ENCODE measurements at regions not wholly inside any gene's neighbourhood (a gene's known extent, or its start where the extent isn't known, plus 50 kb on each side); places are given as distances from the start of the nearest gene placed in this dataset.

GRCh38 chr13:32881074-32881776 lies 135.0 kb upstream of the KL start:
- H3K4me1 Mint-ChIP-seq: no peaks in the 10 kb centered on the region
- no peaks in the 10 kb centered on the region for H3K36me3 ChIP-seq (ENCODE audit: control insufficient read depth in 2 of 2, extremely low read depth in 1 of 2, insufficient read depth in 1 of 2, low read length in 1 of 2)
- H3K4me3 ChIP-seq (ENCODE audit: control insufficient read depth in 1 of 2, extremely low read depth in 1 of 2, low read length in 1 of 2): no peak overlapping the region
- H3K9me3 ChIP-seq: no peaks in the 10 kb centered on the region
- H3K27me3 ChIP-seq (replicated peaks in 1 of 2; ENCODE audit: control insufficient read depth in 2 of 2, extremely low read depth in 1 of 2, insufficient read depth in 2 of 2, low read length in 1 of 2): no peaks in the 10 kb centered on the region
- DNase-seq (no peak), ATAC-seq (replicated peaks in 1 of 4) (no peak)
- H3K27ac ChIP-seq (ENCODE audit: low read length): no peak overlapping the region
- H3K36me3 Mint-ChIP-seq: no peaks in the 10 kb centered on the region
- no peaks in the 10 kb centered on the region for H3K4me1 ChIP-seq (ENCODE audit: control insufficient read depth in 1 of 2, extremely low read depth in 1 of 2, insufficient read depth in 2 of 2, low read length in 2 of 2)
- 54% methylated on average over 2 of the region's 2 CpGs for WGBS (ENCODE audit: insufficient coverage)
- ChIA-PET CTCF (no interaction called here), POLR2A (no interaction called here)
- peaks cover 0 to 4% (median 0%) of the 10 kb centered on the region in 3 donors for H3K9me3 Mint-ChIP-seq
- H3K27me3 Mint-ChIP-seq: peaks cover 0 to 3% of the 10 kb centered on the region in 2 donors
- no peak overlapping the region for H3K27ac Mint-ChIP-seq
- H3K4me3 Mint-ChIP-seq: no peak overlapping the region

- no peaks in the 10 kb centered on the region for H3K4me1 ChIP-seq (ENCODE audit: control insufficient read depth in 1 of 2, extremely low read depth in 1 of 2, insufficient read depth in 2 of 2, low read length in 2 of 2)
- POLR2A ChIA-PET: no interaction called here
- no peaks in the 10 kb centered on the region for H3K4me1 Mint-ChIP-seq
- CTCF ChIA-PET: no interaction called here
- peaks cover 0 to 3% of the 10 kb centered on the region in 2 donors for H3K27me3 Mint-ChIP-seq
- no peak overlapping the region for H3K27ac ChIP-seq (ENCODE audit: low read length)
- no peaks in the 10 kb centered on the region for H3K36me3 Mint-ChIP-seq
- H3K27me3 ChIP-seq (replicated peaks in 1 of 2; ENCODE audit: control insufficient read depth in 2 of 2, extremely low read depth in 1 of 2, insufficient read depth in 2 of 2, low read length in 1 of 2): no peaks in the 10 kb centered on the region
- H3K27ac Mint-ChIP-seq: no peak overlapping the region
- no peak overlapping the region for H3K4me3 Mint-ChIP-seq
- no peak for ATAC-seq (replicated peaks in 1 of 4)
- DNase-seq: no peak
- H3K9me3 ChIP-seq: no peaks in the 10 kb centered on the region
- WGBS (ENCODE audit: insufficient coverage): 100% methylated on average over 1 of the region's 2 CpGs
- peaks cover 0 to 4% (median 2%) of the 10 kb centered on the region in 3 donors for H3K9me3 Mint-ChIP-seq
- no peak overlapping the region for H3K4me3 ChIP-seq (ENCODE audit: control insufficient read depth in 1 of 2, extremely low read depth in 1 of 2, low read length in 1 of 2)
- no peaks in the 10 kb centered on the region for H3K36me3 ChIP-seq (ENCODE audit: control insufficient read depth in 2 of 2, extremely low read depth in 1 of 2, insufficient read depth in 1 of 2, low read length in 1 of 2)
Measured at GRCh38 chr13:32881777-32882145, 134.5 kb upstream of the KL start.

- Mint-ChIP-seq H3K4me1 (no peaks in the 10 kb centered on the region), H3K36me3 (no peaks in the 10 kb centered on the region), H3K9me3 (peaks cover 4 to 8% (median 5%) of the 10 kb centered on the region in 3 donors), H3K4me3 (no peak overlapping the region), H3K27ac (no peak overlapping the region), H3K27me3 (peaks cover 0 to 3% of the 10 kb centered on the region in 2 donors)
- POLR2A ChIA-PET: no interaction called here
- no peaks in the 10 kb centered on the region for H3K4me1 ChIP-seq (ENCODE audit: control insufficient read depth in 1 of 2, extremely low read depth in 1 of 2, insufficient read depth in 2 of 2, low read length in 2 of 2)
- ATAC-seq (replicated peaks in 1 of 4) (no peak), DNase-seq (no peak)
- no peak overlapping the region for H3K27ac ChIP-seq (ENCODE audit: low read length)
- H3K4me3 ChIP-seq (ENCODE audit: control insufficient read depth in 1 of 2, extremely low read depth in 1 of 2, low read length in 1 of 2): no peak overlapping the region
- no peaks in the 10 kb centered on the region for H3K27me3 ChIP-seq (replicated peaks in 1 of 2; ENCODE audit: control insufficient read depth in 2 of 2, extremely low read depth in 1 of 2, insufficient read depth in 2 of 2, low read length in 1 of 2)
- H3K9me3 ChIP-seq: no peaks in the 10 kb centered on the region
- no peaks in the 10 kb centered on the region for H3K36me3 ChIP-seq (ENCODE audit: control insufficient read depth in 2 of 2, extremely low read depth in 1 of 2, insufficient read depth in 1 of 2, low read length in 1 of 2)
- CTCF ChIA-PET: no interaction called here
Measured at GRCh38 chr13:32882691-32883090, 133.5 kb upstream of the KL start.

GRCh38 chr13:32883474-32883873 lies 132.7 kb upstream of the KL start:
- no peaks in the 10 kb centered on the region for H3K36me3 ChIP-seq (ENCODE audit: control insufficient read depth in 2 of 2, extremely low read depth in 1 of 2, insufficient read depth in 1 of 2, low read length in 1 of 2)
- peaks cover 4 to 15% (median 11%) of the 10 kb centered on the region in 3 donors for H3K9me3 Mint-ChIP-seq
- H3K4me1 ChIP-seq (ENCODE audit: control insufficient read depth in 1 of 2, extremely low read depth in 1 of 2, insufficient read depth in 2 of 2, low read length in 2 of 2): no peaks in the 10 kb centered on the region
- no peaks in the 10 kb centered on the region for H3K36me3 Mint-ChIP-seq
- no peaks in the 10 kb centered on the region for H3K27me3 ChIP-seq (replicated peaks in 1 of 2; ENCODE audit: control insufficient read depth in 2 of 2, extremely low read depth in 1 of 2, insufficient read depth in 2 of 2, low read length in 1 of 2)
- peaks cover 0 to 3% of the 10 kb centered on the region in 2 donors for H3K27me3 Mint-ChIP-seq
- H3K9me3 ChIP-seq: no peaks in the 10 kb centered on the region
- no peak overlapping the region for H3K4me3 ChIP-seq (ENCODE audit: control insufficient read depth in 1 of 2, extremely low read depth in 1 of 2, low read length in 1 of 2)
- POLR2A ChIA-PET: interaction anchor here in 1 of 2 donors (0.7 kb wide), 1 partner anchor 23 kb away, joined by 4 read pairs; no protein-coding TSS in a partner anchor
- H3K27ac ChIP-seq (ENCODE audit: low read length): no peak overlapping the region
- no peak overlapping the region for H3K4me3 Mint-ChIP-seq
- ATAC-seq (replicated peaks in 1 of 4) (no peak), DNase-seq (no peak)
- CTCF ChIA-PET: no interaction called here
- no CpG with 5 or more reads among the region's 2 CpGs for WGBS (ENCODE audit: insufficient coverage)
- no peaks in the 10 kb centered on the region for H3K4me1 Mint-ChIP-seq
- H3K27ac Mint-ChIP-seq: no peak overlapping the region

DNA sequence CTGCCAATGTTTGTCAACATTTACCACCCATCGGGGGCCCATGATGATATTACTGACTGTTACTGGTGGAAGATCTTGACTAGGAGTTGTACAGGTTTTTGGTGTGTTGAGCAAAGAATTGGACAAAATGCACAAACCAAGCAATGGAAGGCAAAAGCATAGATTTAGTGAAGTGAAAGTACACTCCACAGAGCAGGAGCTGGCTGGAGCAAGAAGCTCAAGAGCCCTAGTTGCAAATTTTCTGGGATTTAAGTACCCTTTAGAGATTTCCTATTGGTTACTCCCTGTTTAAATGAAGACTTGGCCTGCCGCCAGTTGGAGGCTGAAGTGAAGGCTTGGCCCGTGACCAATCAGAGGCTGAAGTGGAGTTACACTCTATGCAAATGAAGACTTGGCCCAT lies 128.6 kb upstream of the KL start:
- no peak overlapping the region for H3K27ac ChIP-seq (ENCODE audit: low read length)
- ChIA-PET POLR2A (interaction anchor here in 1 of 2 donors (0.7 kb wide), 1 partner anchor 8 kb away, joined by 3 read pairs; no protein-coding TSS in a partner anchor), CTCF (no interaction called here)
- Mint-ChIP-seq H3K9me3 (peaks cover 4 to 15% (median 11%) of the 10 kb centered on the region in 3 donors), H3K27me3 (peaks cover 0 to 3% of the 10 kb centered on the region in 2 donors), H3K27ac (no peak overlapping the region), H3K4me3 (no peak overlapping the region), H3K36me3 (no peaks in the 10 kb centered on the region), H3K4me1 (no peaks in the 10 kb centered on the region)
- ATAC-seq (replicated peaks in 1 of 4): no peak
- no peaks in the 10 kb centered on the region for H3K36me3 ChIP-seq (ENCODE audit: control insufficient read depth in 2 of 2, extremely low read depth in 1 of 2, insufficient read depth in 1 of 2, low read length in 1 of 2)
- H3K4me1 ChIP-seq (ENCODE audit: control insufficient read depth in 1 of 2, extremely low read depth in 1 of 2, insufficient read depth in 2 of 2, low read length in 2 of 2): no peaks in the 10 kb centered on the region
- no peaks in the 10 kb centered on the region for H3K9me3 ChIP-seq
- H3K27me3 ChIP-seq (replicated peaks in 1 of 2; ENCODE audit: control insufficient read depth in 2 of 2, extremely low read depth in 1 of 2, insufficient read depth in 2 of 2, low read length in 1 of 2): peaks cover 0 to 3% of the 10 kb centered on the region in 2 experiments
- H3K4me3 ChIP-seq (ENCODE audit: control insufficient read depth in 1 of 2, extremely low read depth in 1 of 2, low read length in 1 of 2): no peak overlapping the region
- DNase-seq: no peak
- WGBS (ENCODE audit: insufficient coverage): no CpG with 5 or more reads among the region's 3 CpGs

DNA sequence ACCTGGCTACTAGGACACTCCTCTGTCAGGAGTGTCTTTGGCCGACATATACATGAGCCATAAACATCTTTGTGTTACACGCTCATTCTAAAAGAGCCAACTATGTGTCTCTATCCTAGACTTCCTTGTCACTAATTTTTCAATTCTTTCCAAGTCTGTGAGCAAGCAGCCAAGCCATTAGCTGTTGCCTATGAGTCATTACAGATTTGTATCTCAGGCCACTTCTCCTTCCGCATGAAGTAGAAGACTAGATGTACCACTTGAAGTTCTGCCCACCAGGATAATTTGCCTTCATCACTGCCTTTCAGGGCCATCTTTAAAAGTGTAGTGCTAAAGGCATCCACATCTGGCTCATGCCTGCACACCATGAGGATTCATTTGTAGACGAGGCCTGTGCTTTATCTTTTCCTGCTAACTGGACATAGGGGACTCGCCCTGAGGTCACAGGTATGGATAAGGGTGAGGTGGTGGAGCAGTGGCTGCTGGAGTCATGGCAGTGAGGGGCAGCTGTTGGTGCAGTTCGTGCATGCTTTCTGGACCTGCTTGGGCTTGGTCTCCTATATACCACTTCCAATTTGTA lies 126.1 kb upstream of the KL start:
- WGBS (ENCODE audit: insufficient coverage): 76% methylated on average over 5 of the region's 6 CpGs
- H3K4me3 Mint-ChIP-seq: no peak overlapping the region
- no peak overlapping the region for H3K27ac Mint-ChIP-seq
- POLR2A ChIA-PET: no interaction called here
- peaks cover 0 to 15% (median 11%) of the 10 kb centered on the region in 3 donors for H3K9me3 Mint-ChIP-seq
- ATAC-seq (replicated peaks in 1 of 4) (no peak), DNase-seq (no peak)
- H3K4me1 Mint-ChIP-seq: no peaks in the 10 kb centered on the region
- Histone ChIP-seq H3K27ac (ENCODE audit: low read length) (no peak overlapping the region), H3K4me1 (ENCODE audit: control insufficient read depth in 1 of 2, extremely low read depth in 1 of 2, insufficient read depth in 2 of 2, low read length in 2 of 2) (no peaks in the 10 kb centered on the region), H3K9me3 (no peaks in the 10 kb centered on the region), H3K4me3 (ENCODE audit: control insufficient read depth in 1 of 2, extremely low read depth in 1 of 2, low read length in 1 of 2) (no peak overlapping the region), H3K36me3 (ENCODE audit: control insufficient read depth in 2 of 2, extremely low read depth in 1 of 2, insufficient read depth in 1 of 2, low read length in 1 of 2) (no peaks in the 10 kb centered on the region), H3K27me3 (replicated peaks in 1 of 2; ENCODE audit: control insufficient read depth in 2 of 2, extremely low read depth in 1 of 2, insufficient read depth in 2 of 2, low read length in 1 of 2) (peaks cover 0 to 3% of the 10 kb centered on the region in 2 experiments)
- CTCF ChIA-PET: no interaction called here
- peaks cover 0 to 5% of the 10 kb centered on the region in 2 donors for H3K27me3 Mint-ChIP-seq
- H3K36me3 Mint-ChIP-seq: no peaks in the 10 kb centered on the region

Data from T-cell (primary cell).